G401.6 (cell line): ENCODE measurements at regions not wholly inside any gene's neighbourhood (a gene's known extent, or its start where the extent isn't known, plus 50 kb on each side); places are given as distances from the start of the nearest gene placed in this dataset.

Experiments
- FAIRE-seq: peaks from 2 replicates; lab custom pipeline; 2012; peaks lifted over from hg19 to GRCh38; lab: Jason Lieb, UNC

DNA sequence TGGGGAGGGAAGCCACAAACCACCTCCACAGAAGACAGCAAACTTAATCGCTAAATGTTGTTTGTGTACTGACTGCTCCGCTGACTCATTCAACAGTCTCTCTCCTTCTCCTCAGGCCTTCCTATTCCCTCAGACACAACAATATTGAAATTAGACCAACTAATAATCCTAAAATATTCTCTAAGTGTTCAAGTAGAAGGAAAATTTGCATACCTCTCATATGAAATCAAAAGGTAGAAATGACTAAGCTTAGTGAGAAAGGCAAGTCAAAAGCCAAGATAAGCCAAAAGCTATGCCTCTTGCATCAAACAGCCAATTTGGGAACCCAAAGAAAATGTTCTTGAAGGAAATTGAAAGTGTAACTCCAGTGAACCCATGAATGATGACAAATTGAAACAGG lies 75.7 kb upstream of the ARHGAP24 start:
- no peak for FAIRE-seq

DNA sequence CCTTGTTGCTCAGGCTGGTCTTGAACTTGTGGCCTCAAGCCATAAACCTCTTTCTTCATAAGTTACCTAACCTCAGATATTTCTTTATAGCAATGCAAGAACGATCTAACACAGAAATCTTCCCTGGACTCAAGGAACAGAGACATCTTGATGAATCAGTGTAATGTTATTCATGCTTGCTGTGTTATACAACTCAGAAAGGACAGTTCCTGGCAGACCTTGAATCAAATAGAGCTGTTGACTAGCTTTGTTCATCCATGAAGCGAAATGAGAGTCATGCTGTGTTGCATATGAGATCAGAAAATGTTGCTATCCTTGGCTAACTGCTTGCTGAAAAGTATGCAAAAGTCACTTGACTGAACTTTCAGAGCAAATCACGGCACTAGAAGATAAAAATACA lies 72.6 kb upstream of the ARHGAP24 start:
- FAIRE-seq = no peak

DNA sequence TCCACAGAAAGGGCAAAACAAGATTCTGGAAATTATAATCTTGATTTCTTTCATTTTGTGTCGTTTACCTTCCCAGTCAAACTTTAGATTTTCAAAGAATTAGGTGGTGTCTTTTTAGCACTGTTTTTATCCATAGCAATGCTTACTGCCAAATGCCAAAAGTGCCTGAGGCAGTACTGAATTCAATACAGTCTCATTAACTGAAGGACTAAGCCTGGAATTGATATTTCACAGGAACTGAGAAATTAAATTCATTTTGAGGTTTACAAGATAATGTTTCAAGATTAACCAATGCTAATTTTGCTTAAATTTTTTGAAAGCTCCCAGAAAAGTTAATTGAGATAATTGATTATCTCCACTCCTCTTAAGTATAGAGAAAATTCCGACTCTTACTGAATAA lies 68.8 kb upstream of the ARHGAP24 start:
- no peak for FAIRE-seq

DNA sequence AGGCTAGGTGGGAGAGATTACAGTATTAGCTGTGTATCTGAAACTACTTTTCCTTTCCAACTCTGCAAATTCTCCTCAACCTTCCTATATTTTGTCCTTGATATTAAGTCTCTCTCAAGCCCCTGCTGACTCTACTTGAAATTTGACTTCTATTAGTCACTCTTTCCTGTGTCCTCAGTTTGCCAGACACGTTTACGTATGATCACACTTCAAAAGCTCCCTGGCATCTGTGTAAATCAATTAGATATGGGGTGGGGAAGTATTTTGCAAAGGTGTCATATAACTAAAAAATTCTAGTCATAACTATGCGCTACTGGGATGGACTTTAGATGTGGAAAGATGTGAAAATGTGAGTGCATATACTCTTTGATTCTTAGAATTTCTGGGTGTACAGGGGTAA lies 67.4 kb upstream of the ARHGAP24 start:
- FAIRE-seq = no peak

DNA sequence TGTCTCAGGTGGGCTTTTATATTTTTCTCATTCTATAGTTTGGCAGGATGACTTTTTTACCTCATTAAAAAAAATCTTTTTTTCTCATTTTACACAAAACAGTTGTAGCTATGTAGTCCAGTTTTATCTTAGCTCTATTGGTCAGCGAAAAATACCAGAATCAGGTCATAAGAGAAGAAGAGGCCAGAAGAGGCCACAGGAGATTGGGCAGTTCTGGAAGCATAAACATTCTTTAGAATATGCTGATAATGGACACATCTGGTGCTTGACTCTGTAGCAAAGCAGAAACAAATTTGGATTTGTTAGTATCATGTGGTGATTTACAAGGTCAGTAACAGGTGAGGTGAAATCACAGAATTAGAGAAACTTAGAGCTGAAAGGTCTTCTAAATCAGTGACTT lies 66.6 kb upstream of the ARHGAP24 start:
- FAIRE-seq = no peak

DNA sequence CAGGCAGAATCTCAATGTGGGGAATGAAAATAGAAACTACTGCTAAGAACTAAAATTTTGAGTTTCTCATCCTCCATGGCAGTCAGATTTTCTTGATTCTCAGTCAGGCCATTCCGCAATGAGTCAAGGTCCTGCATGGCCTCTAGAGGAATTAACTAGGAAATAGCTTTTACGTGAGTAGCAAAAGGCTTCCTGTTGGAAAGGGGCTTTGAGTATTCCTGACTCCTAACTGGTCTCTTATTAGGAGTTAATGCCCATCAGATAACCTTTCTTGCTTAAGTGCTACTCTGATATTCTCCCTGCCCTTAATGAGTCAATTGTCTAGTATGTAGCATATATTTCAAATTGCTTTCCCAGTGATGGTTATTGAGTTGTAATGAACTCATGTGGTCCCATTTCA lies 65.7 kb upstream of the ARHGAP24 start:
- no peak for FAIRE-seq

DNA sequence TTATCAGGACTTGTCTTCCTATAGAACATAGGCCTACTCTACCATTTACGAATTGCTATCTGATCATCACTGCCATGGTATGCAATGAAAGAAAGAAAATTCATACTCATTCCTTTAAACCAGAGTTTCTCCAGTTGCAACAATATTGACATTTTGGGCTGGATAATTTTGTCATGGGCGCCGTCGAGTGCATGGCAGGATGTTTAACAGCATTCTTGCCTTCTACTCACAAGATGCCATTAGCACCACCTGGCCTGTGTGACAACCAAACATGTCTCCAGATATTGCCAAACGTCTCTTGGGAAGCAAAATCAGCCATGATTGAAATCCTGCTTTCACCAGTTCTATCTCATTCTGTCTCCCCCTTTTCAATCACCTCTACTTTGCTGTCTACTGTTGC lies 63.6 kb upstream of the ARHGAP24 start:
- FAIRE-seq = no peak

DNA sequence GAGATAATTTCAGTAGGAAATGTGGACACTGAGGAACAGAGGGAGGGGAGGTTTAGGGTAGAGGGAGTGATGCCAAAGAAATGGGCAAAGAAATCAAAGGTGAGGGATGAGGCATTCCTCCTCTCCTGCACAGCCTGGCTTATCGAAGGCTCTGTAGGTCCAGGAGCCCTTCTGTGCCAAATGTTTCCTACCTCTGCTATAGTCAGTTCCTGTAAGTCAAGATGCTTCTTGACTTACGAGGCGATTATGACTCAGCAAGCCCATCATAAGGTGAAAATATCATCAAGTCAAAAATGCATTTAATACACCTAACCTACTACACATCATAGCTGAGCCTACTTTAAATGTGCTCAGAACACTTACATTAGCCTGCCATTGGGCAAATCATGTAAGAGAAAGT lies 60.0 kb upstream of the ARHGAP24 start:
- FAIRE-seq = no peak

DNA sequence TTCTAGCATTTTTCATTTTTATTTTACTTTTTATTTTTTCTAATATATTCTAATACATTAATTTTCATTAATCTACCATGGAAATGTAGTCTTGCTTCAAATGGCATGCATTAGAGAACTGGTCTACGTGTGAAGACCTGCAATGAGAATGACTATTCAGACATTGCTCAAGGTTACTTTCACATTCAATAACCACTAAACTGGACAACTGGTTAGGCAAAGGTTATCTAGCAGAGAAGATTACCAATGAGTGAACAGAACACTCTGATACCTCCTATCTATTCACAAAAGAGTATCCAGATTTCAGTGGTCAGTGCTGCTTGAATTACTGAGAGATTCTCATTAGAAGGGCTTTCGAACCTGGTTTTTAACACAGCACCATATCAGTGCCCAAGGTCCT lies 58.9 kb upstream of the ARHGAP24 start:
- no peak for FAIRE-seq

DNA sequence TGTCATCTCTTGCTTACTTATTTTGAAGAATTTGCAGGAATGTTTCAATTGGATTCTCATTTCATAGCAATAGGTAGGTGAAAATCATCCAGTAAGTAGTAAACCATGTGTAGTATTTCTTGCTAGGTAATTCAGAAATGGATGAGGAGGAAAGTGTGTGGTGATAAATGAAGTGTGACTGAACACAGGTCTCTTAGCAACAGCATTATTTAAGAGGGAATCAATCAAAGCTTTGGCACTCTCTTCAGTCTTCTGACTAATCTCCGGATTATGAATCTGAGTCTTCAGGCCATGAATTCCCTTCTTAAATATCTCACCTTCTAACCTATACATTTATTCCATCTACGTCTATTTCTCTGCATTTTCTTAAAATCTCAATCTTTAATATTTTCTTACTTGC lies 55.8 kb upstream of the ARHGAP24 start:
- no peak for FAIRE-seq

DNA sequence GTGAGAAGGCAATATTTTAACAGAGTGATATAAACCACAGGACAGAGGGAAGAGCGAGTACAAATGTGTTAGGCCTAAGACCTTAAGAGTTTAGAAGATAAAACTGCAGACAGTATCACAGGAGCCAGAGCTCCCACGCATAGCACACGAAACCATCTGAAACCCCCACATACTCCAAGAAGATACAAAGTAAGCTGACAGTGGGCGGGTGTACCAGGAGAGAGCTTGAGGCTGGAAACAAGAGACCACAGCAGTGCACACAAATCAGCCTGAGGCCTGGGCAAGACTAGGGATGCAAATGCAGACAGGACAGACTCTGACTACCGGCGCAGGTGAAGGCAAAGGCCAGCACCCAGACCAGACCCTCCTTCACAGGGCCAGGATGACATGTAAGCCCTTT lies 54.1 kb upstream of the ARHGAP24 start:
- FAIRE-seq = no peak

DNA sequence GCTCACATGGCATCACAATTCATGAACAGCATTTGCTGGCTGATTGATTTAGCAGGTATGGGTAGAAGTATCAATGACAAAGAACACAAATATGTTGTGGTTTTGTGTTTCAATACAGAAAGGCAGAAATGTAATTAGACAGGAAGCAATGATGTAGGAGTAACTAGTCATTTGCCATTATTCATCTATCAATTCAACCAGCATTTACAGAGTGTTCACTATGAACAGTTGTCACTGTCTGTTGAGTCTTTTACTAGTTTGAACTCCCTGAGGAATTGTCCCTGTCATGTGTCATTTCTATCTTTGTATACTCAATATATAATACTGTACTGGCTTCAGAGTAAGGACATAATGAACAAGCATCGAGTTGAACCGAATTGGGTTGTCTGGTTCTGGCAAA lies 51.5 kb upstream of the ARHGAP24 start:
- no peak for FAIRE-seq
